ENCODE measurements at regions not wholly inside any gene's neighbourhood (a gene's known extent, or its start where the extent isn't known, plus 50 kb on each side); places are given as distances from the start of the nearest gene placed in this dataset.

DNA sequence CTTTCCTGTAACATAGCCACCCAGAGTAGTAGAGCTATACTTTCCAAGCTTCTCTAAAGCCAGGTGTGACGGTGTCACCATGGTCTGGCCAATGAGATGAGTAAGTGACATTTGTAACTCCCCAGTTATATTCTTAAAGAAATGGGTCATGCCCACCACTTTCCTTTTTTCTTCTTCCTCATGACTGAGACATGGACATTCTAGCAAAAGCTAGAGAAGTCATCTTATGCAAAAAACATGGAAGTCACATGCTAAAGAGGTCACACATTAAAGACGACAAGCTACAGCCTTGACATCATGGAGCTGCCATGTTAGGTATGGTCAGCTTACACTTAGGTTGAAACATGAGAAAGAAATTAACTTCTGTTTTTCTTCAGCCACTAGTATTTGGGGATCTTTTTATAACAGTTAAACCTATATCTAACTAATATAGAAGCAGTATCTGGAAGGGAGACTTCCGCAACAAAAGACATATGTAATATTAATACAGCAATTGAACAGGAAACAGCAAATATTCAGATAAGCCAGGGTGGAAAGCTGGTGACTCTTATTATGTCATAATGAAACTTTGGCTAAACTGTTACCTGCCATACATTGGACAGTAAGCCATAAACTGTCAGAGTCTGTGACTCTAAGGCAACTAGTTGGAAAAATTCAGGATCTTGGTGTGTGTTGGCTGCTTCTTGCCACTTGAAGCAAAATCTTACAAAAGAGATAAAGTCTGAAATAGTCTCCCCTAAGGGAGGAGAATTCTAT, 54.7 kb upstream of the SNX2 start:
- H3K27ac ChIP-seq: no peak overlapping the region
- TF ChIP-seq, protein P1, sequence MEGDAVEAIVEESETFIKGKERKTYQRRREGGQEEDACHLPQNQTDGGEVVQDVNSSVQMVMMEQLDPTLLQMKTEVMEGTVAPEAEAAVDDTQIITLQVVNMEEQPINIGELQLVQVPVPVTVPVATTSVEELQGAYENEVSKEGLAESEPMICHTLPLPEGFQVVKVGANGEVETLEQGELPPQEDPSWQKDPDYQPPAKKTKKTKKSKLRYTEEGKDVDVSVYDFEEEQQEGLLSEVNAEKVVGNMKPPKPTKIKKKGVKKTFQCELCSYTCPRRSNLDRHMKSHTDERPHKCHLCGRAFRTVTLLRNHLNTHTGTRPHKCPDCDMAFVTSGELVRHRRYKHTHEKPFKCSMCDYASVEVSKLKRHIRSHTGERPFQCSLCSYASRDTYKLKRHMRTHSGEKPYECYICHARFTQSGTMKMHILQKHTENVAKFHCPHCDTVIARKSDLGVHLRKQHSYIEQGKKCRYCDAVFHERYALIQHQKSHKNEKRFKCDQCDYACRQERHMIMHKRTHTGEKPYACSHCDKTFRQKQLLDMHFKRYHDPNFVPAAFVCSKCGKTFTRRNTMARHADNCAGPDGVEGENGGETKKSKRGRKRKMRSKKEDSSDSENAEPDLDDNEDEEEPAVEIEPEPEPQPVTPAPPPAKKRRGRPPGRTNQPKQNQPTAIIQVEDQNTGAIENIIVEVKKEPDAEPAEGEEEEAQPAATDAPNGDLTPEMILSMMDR (conservative IDR thresholded peaks at IDR 0.05): no peak
- no peak for TF ChIP-seq ZFX (IDR thresholded peaks at IDR 0.05)

DNA sequence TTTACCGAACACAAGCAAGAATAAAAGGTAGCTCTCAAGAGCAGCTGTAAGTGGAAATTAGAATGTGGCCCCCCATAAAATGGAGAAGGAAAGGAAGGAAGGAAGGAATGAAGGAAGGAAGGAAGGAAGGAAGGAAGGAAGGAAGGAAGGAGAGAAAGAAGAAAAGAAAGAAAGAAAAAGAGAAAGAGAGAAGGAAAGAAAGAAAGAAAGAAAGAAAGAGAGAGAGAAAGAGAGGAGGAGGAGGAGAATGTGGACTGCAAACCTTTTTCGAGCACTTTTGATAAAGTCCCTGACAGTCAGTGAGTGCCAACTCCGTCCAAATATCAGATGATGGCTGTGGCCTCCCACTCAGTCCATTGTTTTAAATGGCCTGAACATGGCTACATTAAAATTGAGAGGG, 53.8 kb upstream of the SNX2 start:
- H3K27ac ChIP-seq: no peak overlapping the region
- TF ChIP-seq, protein P1 (conservative IDR thresholded peaks at IDR 0.05): no peak
- no peak for TF ChIP-seq ZFX (IDR thresholded peaks at IDR 0.05)

DNA sequence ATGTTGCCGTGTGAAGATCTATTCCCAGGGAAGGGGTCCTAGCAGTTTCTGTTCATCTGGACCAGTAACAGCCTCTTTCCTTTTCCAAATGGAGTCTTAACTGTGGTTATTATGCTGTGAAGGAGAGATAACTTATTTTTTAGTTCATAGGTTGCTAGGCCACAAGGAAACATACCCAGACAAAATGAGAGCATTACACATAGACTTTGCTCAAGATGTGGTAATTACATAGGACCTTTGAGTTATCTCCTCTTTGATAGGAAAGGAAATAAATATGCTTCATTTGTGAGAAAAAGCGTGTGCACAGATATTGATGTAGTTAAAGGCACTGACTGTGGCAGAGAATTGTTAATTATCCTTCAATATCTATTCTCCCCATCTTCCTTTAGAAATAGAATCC, 52.5 kb upstream of the SNX2 start:
- no peak overlapping the region for H3K27ac ChIP-seq
- TF ChIP-seq, protein P1 (conservative IDR thresholded peaks at IDR 0.05): no peak
- TF ChIP-seq ZFX (IDR thresholded peaks at IDR 0.05): no peak

DNA sequence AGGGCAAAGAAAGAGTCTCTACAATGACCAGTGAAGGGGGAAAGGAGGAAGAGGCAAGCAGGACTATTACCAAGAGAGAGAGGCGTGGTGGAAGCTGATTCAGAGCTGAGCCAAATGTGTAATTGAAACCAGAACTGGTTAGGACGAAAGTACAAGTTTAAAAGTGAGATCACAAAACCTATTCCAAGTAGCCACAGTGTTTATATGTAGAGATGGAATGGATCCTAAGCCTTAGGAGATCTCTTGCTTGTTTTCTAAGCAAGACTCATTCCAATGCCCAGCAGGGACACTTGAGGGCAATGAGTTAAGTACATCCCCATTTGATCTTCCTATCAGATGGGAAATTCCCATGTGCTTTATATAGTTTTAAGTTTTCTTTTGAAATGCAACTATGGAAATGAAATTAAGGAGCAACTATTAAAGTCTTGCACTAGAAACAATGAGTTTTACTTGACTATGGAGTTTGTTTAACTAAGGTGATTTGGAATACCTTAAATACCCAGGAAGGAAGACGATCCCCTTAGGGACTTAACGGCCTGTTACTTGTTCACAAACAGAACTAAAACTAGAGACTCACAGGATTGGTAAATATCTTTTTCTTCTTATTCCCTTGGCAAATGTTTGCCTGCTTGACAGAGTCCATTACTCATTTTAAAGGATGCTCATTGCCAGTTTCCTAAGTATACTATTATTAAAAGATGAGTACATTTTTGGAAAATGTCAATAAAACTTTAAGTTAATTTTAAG, 51.1 kb upstream of the SNX2 start:
- no peak for TF ChIP-seq ZFX (IDR thresholded peaks at IDR 0.05)
- TF ChIP-seq, protein P1 (conservative IDR thresholded peaks at IDR 0.05): no peak
- no peak overlapping the region for H3K27ac ChIP-seq
